CD4-positive, alpha-beta T cell treated with Interleukin-4 for 4 hours (primary cell): ENCODE measurements at regions not wholly inside any gene's neighbourhood (a gene's known extent, or its start where the extent isn't known, plus 50 kb on each side); places are given as distances from the start of the nearest gene placed in this dataset.
"Not testable (repeated sequence)": the region's sequence is repeated elsewhere in the genome, so short reads cannot be mapped to it uniquely, and the experiment has no call there.

Experiments
- DNase-seq: peaks from one replicate; pipeline ENCODE4 v3.0.0-alpha.2; 2020

- DNase-seq: no peak
Observed at GRCh38 chr5:118603278-118603677, 385.1 kb downstream of the DTWD2 start.

- no peak for DNase-seq
Observed at GRCh38 chr5:118598311-118598710, 390.0 kb downstream of the DTWD2 start.

GRCh38 chr5:118597543-118597942, 390.8 kb downstream of the DTWD2 start:
- no peak for DNase-seq

- DNase-seq: no peak
Observed at GRCh38 chr5:118596255-118596654, 392.1 kb downstream of the DTWD2 start.

GRCh38 chr5:118593003-118593328, 395.4 kb downstream of the DTWD2 start:
- no peak for DNase-seq

DNA sequence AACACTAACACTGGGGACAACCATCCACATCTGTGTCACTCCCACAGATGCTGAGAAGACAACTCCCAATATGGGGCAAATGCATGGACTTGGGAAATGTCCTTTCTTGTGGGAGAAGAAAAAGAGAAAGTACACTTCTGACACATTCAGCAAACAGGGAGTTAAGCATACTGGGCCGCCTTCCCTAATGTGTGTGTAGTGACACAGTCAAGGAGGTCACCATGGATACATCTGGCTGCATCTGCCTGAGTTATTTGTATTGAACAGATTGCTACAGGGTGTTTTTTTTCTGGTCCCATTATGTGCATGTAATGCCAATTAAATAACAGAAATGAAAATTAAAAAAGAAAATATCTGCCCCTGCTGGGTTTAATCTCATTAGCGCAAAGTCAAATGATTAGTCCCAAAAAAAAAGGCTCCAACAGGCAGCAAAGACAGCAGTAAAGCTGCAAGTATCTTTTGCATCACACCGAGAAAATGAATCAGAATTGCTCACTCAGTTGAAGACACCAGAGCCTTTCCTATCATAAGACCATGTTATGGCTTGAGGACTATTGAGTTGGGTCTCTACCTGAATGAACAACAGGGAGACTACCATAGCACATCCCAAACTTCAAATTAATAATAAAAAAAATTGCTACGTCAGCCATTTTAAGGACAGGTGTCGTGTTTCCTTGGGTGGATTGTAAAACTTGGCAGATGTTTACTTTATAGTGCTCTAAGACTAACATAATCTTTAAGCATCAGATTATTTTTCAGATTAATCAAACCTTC, 395.9 kb downstream of the DTWD2 start:
- DNase-seq: no peak

DNA sequence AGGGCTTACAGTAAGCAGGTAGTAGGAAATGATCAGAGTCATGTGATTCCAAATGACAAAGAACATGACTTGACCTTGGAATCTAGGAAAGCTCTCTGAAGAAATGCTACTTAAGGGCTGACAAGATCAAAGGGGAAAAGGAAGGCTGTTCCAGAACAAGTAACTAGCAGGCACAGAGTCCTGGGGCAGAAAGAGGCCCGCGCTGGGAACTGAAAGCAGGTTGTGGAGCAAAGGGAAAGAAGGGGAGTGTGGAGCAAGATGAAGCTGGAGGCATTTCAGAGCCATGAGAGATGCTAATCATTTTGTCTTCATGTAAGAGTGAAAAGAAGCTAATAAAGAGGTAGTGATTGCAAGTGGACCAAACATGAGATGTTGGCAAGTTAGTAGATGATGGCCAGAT, 397.5 kb downstream of the DTWD2 start:
- no peak for DNase-seq

DNA sequence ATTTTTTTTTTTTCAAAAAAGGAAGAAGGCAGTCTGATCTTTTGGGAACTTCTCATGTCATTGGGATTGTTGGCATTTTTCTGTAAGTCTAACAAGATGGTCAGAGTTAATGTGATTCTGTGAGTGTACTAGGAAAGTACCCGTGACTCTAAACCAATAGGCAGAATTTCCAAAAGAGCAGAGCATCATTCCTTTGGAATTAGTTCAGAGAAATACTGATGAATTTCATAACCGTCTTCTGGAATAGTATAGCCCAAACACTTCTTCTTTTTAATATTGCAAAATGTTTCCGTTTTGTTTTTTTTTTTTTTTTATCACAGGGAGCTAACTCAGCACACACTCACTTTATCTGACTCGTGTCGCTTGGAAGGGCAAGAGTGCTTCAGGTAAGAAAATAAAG, 407.4 kb downstream of the DTWD2 start:
- no peak for DNase-seq

DNA sequence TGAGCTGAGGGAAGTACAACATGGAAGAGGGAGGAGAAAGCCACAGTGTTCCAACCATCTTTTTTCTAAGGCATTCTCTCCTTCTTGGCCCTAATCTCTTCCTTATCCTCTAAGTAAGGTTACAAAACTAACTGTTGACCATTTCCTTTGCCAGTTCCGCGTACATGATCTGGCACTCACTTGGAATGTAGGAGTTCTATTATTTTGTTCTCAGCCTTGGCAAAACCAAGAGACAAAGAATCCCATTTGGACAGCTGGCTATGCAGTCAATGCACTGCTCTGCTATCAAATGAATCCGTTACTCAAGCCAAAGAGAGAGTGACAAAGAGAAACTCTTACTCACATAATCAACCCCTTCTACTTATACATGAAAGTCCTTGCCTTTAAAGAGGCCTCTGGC, 410.3 kb downstream of the DTWD2 start:
- DNase-seq: no peak

- DNase-seq: no peak
Observed at GRCh38 chr5:118577621-118578020, 410.7 kb downstream of the DTWD2 start.

GRCh38 chr5:118570276-118570675, 418.1 kb downstream of the DTWD2 start:
- DNase-seq: not testable (repeated sequence)

- DNase-seq: not testable (repeated sequence)
Observed at GRCh38 chr5:118569596-118569995, 418.8 kb downstream of the DTWD2 start.

- DNase-seq: no peak
Observed at GRCh38 chr5:118565335-118565971, 422.9 kb downstream of the DTWD2 start.

DNA sequence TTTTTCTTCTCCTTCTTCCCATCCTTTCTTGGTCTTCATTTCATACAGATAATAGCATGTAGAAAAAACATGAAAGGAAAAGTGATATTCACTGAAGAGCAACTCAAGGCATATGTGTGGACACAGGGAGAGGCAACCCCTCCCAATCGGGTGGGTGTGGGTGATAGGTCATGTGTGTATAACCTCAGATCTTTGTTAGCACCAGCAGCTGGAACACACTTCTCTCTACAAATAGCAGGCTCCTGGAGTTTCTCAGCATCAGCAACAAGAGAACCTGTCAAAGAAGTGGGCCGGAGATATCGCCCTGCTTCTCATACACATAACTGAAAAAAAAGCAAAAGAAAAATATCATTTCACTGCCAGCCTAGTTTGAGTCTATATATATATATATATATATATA, 426.4 kb downstream of the DTWD2 start:
- no peak for DNase-seq

DNA sequence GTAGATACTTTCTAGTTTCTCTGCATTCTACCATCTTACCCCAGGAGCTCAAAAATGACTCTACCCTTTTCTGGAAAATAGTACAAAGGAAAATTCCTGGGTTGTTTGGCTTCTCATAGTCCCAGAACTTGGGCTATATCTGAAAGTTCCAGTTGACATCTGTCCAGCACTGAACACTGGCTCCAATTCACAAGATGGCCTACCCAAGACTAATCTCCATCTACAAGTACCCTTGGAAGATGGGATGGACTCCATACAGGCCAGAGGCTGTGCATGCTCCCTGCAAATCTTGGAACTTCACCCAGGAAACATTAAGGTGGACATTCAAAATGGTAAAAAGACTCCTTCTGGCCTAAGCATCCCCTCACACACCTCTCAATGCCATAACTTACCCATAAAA, 427.1 kb downstream of the DTWD2 start:
- DNase-seq: no peak

DNA sequence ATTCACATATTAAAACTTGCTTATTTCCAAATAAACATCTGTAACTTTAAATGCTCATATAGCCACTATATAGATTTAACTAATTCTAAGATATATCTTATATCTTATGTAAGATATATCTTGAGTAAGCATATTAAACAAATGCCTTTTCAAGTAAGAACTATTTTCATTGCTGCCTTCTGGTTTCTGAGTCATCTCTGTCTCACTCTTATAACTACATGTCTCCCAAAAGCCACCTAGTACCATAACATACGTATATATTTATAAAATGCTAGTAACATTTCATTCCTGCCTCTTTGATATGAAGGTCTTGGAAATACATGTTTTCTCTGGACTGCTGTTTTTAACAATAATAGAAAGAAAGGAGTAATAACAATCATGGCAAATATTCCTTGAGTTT, 429.5 kb downstream of the DTWD2 start:
- no peak for DNase-seq

DNA sequence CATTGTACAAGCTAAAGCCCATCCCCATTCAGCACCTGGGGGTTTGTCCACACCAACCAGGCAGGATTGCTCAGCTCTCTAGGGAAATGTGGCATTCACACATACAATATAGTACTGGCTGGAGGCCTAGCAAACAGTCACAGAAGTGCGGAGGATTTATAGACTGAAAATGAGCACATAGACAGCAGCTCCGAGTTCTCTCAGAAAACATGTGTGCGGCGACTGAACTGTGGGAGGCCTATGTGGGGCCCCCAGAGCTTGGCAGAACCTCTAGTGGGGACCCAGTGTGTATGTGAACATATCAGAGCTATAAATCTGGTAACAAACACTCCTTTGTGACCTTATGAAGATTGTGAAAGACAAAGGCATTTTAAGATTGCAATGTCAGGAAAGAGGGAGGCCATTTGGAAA, 431.1 kb downstream of the DTWD2 start:
- no peak for DNase-seq

DNA sequence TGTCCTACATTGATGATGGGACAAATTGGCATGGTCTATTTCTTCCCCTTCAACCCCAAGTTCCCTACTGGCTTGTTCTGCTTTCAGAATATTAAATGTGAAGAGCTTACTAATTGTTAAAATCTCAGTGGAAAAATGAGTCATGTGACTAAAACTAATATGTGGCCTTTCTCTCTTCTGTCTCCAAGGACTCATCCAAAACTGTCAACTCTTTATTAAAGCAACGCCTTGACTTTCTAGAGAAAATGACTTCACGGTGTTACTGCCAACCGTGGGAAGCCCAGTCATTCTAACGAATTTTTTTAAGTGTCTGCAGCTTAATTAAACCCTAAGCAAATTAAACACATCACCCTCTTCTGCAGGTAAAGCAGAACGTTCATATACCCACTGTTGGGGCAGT, 431.6 kb downstream of the DTWD2 start:
- no peak for DNase-seq

DNA sequence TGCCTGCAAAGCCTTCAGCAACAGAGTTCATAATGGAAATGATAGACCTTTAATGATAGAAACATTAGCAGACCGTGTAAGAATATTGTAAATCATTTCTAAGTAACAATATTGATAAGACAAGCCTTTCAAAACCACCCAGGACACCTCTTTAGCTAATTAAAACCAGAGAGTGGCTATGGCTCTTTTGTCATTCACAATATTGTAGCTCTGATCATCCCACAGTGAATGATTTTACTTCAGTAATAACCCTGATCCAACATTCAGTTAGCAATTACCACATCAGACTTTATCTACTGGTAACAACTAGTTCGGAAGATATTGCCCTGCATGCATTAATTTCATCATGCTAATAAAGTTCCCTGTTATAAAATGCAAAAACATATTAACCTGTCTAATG, 432.6 kb downstream of the DTWD2 start:
- DNase-seq: no peak

- DNase-seq: no peak
Observed at GRCh38 chr5:118554981-118555380, 433.4 kb downstream of the DTWD2 start.

DNA sequence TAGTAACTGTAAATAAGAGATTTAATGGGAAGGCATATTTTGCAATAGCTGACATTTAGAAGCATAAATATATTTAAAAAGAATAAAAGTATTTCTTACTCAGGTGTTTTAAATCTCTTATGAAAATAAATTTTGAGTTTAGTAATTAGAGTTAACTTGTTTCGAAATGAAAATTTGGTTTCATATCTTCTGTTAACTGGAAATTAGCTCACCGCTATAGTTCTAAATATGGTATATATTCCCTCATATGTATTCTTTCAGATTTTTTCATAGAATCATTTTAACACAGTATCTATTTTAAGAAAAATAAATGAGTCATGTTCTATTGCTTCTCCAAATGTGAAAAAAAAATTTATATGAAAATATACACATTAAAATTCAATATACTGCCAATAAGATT, 434.1 kb downstream of the DTWD2 start:
- no peak for DNase-seq

DNA sequence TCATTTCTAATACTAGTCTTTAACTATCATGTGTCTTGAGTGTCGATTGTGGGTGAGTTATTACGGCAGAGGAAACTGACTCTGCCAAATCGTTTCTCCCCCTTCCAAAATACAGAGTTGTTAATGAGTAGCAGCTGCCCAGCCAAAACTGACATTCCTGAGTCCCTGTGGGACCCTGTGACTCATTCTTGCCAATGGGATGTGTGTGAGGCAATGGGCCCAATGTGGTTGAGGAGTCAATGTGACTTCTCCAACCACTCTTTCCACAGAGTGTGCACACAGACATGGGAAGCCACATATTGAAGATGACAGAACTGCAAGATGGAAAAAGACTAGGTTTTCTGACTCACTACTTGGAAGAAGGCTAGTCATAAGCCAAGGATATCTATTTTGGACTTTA, 434.7 kb downstream of the DTWD2 start:
- DNase-seq: no peak

DNA sequence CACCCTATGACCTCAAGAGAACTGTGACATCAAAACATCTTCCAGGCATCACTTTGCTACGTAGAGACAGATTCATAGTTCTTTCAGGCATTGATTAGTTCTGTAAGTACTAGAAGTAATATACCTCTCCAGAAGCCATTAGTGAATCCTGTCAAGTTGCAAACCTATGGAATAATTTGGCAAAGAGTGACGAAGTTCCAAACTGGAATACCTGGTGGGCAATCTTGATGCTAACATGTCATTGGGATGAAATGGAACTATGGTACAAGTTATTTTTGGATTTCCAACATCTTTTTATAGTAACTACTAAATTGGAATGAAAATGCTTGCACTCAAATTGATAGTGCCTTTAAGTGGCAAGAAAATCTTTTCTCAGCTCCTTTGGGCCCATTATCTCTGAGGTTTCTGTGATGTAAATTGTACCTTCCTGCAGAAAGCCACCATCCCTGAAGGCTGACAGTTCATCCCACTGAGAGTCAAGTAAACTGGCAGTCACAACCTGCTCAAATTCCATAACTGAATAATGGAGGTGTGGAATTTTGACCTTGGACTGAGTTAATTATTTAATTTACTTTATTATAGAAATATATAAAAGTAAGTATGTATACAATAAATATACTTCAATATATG, 435.5 kb downstream of the DTWD2 start:
- DNase-seq: no peak

DNA sequence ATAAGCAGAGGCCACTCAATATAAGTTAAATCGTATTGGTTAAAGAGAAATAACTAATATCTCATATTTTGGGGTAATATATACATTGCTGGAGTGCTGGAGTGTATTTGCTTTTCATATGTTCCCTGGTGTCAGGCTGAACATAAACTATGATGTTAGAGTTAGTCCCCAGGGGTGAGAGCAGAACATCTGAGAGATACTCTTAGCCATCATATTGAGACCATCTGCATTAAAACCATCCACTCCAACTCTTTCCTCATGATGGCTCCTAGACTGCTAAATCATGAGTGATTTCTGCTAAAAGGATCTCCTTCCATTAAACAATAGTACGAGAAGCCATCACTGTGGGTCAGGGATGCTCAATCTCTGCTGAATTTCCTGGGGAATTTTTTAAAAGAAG, 436.2 kb downstream of the DTWD2 start:
- no peak for DNase-seq

DNA sequence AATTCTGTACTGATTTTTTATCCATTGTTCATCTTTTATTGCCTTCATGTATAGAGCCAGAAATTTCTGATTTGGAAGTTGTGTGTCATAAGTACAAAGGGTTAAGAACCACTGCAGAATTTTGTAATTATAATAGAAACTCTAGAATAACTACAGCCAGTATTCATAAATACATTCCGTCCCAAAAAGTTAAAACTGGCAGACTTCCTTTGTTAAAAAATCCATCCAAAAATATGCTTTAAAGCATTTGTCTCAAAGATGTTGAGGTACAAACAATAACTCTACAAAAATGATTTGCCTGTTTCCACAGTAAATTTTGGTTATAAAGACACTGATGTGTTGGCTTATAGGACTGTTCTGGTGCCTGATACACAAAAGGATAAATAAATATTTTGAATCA, 436.6 kb downstream of the DTWD2 start:
- DNase-seq: no peak
